GM18519 (cell line): ENCODE measurements at regions not wholly inside any gene's neighbourhood (a gene's known extent, or its start where the extent isn't known, plus 50 kb on each side); places are given as distances from the start of the nearest gene placed in this dataset.
A peak's percentile ranks its signal among the peaks of the same experiment; 100 is the strongest.
"Not testable (repeated sequence)": the region's sequence is repeated elsewhere in the genome, so short reads cannot be mapped to it uniquely, and the experiment has no call there.

Source experiments
- ATAC-seq: cut with Tn5 transposase; IDR thresholded peaks from one replicate; pipeline ENCODE4 v1.9.1; 2021; ENCODE audit warnings: mild to moderate bottlenecking, moderate library complexity; ENCODE audit not compliant: unreplicated experiment, low FRiP score

DNA sequence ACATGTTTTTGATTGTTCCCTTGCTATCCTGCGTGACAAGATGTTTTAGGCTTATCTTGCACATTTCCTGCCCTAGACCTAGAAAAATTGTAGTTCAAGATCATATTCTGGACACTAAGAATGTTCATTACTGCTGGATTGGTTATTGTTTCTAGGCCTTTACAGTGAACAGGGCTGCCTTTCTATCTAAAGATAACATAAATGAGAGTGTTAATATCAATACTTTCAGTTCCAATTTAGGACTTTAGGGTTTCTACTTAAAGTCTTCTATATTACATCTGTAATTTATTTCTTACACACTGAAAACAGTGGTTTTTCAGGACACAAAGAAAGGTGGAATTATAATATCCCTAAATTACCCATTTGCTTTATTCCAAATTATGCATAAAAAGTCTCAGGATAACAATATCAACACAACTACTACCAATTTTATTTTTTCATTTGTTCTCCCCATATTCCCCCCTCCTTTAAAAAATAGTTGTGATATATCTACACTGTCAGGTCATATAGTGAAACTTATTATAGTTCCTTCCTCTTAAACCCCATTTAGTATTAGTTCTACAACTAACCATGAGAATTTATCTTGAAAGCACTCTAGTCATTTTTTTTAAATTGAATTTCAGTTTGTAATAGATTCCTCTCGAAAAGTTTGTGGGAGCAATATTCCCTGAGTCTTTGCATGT is 293.9 kb upstream of the RIOK2 start:
- ATAC-seq = peak; percentile 76

DNA sequence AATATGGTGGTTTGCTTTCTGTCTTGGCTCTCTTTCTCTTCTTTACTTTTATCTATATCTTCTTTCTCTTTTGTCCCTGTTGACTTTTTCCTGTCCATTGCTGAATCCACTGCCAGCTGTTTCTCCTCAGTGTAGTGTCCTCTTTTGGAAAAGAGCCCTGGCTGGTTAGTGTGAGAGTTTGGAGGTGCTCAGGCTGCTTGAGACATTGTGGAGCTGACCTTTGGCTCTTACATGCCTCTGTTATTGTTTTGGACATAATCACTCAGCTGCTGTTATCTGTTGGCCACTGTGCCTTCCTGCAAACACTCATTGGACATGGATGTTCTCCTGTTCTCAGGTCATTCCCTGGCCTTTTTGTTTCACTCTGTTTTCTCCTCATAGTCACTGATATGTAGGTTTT is 295.4 kb upstream of the RIOK2 start:
- ATAC-seq = no peak

DNA sequence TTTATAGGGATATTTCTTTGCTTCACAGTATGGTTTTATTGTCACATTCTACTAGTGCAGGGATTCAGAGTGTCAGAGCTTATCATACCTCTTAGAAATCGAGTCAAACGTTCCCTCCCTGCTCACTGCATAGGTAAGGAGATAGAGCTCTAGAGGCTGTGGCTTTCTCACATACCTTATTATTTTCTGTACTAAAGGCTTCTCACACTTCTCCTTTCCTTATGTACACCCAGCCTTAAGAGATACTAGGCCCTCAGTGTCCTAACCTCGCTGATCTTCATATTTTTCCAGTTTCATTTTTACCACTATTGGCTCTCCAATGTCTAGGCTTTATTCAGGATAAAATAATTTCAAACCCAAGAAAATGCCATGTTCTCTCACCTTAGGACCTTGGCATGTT is 297.3 kb upstream of the RIOK2 start:
- ATAC-seq = peak; percentile 31

DNA sequence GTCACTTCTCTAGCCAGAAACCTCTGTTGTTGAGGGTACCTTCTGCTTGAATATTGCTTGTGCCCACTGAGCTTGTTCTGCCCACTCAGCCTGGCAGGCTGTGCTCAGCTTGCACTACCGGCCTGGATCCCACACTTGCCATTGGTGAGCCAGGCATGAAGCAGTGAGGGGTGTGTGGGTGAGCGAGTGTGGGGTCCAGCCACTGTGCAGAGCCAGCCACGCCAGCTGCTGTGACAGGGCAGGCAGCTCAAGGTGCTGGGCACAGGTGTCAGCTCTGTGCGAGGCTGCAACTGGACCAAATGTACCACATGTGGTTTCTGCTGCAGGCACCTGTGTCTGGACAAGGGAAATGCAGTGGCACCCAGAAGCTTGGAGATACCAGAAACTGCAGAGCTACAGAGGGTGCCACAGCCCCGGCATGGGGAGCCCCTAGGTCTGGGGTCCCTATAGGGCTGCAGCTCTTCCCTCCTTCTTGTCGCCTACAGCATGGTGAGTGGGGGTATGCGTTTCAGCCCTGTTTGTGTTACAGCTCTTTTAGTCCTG is 305.1 kb upstream of the RIOK2 start:
- ATAC-seq = no peak

DNA sequence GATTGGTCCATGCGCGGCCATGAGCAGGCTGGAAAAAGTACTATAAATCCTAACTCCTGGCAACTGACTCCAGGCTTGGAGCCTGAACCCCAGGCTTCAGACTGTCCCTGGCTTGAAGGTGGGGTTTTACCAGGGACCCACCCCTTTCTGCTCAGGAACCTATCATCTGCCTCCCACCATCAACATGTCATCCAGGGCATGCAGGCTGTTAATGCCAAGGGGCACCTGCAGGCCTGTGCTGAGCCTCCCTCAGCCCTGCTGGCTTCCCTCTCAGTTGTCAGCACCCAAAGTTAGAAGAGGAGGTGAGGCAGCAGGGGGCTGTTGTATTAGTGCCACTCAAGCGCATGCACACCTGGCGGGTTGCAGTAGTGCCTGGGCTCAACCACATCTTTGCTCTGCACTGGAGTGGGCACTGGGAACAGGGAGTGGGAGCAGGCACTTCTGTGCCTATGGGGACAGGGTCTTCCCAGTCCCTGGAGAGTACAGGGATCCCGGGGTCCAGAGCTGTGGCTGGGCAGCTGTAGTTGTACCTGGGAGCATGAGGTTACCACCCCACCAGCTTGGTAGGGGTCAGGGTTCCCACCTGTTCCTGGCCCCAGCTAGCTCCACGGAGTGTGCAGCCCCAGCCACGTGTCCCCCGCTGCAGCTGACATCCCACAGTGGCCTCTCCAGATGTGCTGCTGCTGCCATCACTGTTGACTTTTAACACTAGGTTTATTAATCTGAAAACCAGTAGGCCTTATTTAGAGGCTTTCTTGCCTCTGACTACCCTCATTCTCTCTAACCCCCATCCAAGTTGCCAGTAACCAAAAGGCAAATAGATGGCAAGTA is 306.2 kb upstream of the RIOK2 start:
- no peak for ATAC-seq

DNA sequence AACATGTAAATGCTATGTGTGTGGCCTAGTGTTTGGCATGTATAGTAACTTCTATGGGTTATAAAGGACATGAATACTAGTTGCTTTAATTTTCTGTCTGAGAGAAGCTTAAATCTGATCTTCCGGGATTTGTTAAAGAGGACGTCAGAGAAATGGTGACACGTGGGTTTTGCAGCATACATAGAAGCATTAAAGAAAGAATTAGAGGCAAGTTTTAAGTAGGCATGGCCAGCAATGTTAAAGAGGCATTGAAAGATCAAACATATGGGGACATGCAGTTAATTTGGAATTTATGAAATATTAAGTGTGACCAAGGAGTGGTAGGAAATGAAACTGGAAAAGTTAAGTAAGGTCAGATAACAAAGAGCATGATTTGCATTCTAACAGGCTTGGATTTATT is 311.4 kb upstream of the RIOK2 start:
- no peak for ATAC-seq

DNA sequence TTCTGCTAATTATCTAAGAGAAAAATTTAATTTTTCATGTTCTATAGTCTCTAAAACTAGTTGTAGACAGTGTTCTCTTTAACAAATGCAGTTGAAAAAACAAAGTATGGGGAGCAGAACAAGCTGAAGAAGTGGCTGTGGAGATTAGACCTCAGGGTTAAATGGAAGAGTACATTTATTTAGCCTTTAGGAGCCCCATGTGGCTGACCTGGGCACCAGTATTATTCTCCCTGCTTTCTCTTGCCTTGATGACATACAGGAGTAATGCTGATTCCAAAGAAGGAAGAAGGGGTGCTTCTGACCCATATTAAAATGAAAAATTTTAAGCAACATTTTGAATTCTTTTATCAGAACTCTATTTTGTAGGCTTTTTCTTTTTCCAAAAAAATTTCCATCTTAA is 312.3 kb upstream of the RIOK2 start:
- no peak for ATAC-seq

DNA sequence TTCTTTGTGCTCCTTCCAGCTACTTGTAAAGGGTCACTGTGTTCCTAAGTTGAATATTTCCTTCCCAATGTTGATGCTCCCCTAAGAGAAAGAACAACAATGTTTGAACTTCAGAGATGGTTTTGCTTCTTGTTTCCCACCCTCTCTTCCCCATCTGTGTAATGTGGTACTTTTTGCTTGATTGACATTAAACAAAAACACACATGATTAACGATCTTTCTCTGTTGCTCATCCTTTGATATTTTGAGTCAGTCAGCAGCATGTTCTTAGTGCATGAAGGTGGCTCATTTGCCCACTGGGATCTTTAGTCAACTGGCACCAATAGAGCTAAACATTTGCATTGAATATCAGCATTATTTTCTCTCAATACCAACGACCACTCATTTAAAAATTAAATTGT is 313.0 kb upstream of the RIOK2 start:
- no peak for ATAC-seq

DNA sequence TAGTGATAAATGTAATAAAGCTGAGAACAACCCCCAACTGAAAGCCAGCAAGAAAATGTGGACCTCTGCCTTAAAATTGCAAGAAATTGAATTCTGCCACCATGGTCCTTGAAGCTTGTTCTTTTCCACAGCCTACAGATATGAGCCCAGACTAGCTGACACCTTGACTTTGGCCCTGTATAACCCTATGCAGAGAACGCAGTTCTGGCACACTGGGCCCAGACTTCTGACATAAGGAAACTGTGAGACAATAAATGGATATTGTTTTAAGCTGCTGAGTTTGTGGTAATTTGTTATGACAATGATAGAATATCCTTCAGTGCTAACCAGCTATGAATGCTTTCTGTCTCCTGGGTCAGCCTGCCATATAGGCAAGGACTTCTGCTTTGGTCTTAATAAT is 315.6 kb upstream of the RIOK2 start:
- ATAC-seq = no peak

DNA sequence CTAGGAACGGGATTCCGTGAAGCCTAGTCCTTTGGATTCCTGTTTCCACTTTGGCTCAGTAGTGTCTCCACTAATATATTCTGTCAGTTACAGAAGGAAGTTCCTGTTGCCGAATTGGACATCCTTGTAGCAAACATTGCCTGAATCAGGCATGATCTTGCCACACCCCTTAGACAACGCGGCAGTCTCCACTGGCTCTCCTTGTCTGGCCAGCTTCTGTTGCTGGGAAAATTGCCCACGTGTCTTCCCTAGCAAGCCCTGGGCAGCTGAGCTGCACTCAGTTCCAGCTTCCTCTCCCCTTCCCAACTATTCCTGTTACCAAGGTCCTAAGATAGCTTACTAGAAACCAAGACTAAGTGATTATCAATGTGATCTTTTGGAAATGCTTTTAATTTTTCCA is 316.6 kb upstream of the RIOK2 start:
- ATAC-seq = no peak

DNA sequence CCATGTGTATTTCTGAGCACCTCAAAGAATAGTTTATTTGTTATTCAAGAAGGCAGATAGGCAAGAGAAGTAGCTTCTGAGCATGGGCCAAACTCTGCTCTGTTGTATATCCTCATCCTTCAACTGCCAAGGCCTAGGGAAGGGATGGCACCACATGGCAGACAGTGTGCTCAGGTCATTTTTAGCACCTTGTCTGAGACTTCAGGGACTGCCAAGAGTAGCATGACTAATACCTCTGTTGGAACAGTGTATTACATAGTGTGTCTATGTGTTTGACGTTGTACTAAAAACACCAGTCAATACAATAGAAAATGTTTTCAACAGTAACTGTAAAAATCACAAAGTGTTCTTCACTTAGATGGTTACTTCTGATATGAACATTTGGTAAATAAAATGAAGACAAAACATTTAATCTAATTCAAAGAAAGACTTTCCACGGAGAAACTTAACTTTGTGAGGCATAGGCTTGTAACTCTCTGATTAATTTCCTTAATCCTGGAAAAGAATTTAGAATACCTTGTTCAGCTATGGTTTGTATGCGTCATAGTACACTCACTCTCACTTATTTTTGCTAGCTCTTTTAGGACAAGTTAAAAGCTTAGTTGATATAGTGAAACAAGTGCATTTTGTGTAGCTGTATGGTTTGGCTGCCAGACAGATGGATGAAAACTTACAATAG is 318.4 kb upstream of the RIOK2 start:
- ATAC-seq = no peak

DNA sequence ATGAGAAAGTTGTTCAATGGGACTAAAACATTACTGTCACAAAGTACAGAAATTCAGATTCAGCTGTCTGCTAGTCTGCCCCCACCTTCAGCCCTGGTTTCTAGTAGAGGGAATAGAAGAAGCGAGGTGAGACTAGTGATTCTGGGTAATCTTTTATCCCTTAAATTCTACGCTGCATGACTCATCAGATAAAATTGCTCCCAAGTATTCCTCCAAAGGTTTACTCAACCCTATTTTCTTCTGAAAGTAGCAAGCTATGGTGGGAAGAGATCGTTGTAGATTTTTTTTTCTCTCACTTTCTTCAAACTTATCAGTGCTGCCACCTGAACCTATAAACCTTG is 318.9 kb upstream of the RIOK2 start:
- ATAC-seq = no peak

DNA sequence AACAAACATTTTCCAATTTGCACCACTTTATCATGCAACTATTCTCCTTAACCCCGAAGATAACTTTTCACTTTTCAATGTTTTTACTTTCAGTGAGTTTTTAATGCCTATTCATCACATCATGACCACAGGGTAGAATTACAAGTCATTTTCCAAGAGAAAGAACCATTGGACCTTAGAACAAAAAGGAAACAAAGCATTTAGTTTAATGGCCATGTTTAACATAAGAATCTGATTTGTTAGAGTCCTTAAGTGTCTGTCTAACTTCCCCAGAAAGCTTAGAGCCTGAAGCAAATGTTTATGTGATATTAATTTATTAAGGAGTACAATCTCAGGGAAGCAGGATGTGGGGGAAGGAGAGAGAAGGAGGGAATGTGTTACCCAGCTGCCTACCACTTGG is 325.8 kb upstream of the RIOK2 start:
- ATAC-seq = no peak

DNA sequence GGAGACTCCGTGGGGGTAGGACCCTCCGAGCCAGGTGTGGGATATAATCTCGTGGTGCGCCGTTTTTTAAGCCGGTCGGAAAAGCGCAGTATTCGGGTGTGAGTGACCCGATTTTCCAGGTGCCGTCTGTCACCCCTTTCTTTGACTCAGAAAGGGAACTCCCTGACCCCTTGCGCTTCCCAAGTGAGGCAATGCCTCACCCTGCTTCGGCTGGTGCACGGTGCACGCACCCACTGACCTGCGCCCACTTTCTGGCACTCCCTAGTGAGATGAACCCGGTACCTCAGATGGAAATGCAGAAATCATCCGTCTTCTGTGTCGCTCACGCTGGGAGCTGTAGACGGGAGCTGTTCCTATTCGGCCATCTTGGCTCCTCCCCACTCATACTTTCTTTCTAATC is 336.5 kb upstream of the RIOK2 start:
- not testable (repeated sequence) for ATAC-seq

DNA sequence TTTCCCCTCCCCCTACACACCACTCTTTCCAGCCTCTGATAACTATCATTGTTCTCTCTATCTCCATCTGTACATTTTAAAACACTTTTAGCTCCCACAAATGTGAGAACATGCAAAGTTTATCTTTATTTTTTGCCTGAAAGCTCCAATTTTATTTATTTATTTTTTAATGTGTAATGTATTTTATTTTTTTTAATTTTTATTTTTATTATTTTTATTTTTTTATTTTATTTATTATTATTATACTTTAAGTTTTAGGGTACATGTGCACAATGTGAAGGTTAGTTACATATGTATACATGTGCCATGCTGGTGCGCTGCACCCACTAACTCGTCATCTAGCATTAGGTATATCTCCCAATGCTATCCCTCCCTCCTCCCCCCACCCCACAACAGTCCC is 340.3 kb upstream of the RIOK2 start:
- ATAC-seq = not testable (repeated sequence)

DNA sequence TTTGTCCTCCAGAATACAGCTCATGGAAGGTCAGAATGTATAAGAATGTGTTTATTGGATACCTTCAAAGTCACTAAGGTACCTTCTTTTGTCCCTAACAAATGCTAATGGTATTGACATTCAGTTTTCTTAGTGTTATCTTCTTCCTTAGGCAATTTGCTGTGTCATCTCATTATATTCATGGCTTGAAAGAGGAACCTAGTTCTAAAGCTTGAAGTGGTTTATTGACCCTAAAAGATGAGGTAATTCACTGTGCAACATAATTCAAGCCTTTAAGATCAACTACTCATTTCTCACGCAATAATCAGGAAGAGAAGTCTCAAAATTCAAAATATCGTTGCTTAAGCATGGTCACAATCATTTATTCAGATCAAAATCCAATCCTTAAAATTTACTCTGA is 342.7 kb upstream of the RIOK2 start:
- ATAC-seq = no peak

DNA sequence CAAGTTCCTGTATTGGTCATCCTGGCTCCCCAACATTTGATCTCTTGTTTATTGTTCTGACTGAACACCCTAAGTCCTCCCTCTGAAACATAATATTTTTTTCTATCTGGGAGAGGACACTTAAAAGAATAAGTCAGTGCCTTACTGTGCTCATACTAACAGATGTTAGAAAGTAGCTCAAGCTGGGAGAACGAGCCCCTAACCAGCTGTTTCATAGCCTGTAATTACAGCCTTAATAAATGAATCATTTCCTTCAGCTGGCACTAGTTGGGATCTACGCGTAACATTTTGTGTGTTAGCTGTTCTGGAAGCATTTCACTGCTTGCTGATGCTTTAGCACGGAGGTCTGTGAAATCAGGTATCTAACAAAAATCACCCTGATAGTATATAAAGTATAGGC is 345.9 kb upstream of the RIOK2 start:
- ATAC-seq = no peak

DNA sequence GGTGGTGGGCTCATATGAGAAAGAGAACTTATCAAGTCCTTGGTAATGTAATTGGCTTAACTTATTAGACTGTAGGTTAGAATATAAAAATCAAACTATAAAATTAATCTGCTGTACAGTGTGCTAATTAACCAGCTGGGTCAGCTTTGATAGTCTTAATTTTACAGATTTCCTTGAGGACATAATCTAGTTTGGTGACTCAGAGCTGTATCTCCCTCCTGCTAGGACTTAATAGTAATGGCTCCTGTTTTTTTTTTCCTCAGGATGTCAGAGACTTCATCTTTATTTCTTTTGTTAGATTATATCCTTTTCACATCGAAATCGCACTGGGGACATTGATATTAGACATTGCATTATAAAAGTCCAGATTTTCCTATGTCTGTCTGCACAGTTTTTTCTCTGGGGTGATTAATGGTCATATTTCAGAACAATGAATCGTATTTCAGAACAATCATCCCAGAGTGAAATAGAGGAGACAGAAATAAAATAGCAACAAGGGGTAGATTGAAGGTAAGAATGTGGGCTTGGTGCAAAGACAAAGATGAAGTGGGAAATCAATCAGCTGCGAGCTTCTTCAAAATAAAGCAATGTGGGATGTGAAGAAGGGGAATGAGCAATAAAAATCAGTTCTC is 346.4 kb upstream of the RIOK2 start:
- no peak for ATAC-seq

DNA sequence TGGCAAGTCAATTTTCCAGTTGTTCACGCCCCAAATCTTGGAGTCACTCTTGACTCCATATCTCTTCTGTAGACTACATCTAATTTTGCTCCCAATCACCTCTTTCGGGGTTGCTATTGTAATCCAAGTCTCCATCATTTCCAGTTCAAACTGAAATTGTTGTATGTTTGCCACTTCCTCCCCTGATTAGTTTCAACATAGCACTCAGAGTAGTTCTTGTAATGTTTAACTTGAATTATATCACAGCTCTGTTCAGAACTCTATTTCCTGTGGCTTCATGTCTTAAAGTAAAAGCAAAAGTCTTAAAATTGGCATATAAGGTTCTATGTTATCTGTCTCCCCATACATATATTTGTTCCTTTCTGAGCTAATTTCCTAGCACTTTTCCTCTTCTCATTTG is 348.5 kb upstream of the RIOK2 start:
- ATAC-seq = no peak

DNA sequence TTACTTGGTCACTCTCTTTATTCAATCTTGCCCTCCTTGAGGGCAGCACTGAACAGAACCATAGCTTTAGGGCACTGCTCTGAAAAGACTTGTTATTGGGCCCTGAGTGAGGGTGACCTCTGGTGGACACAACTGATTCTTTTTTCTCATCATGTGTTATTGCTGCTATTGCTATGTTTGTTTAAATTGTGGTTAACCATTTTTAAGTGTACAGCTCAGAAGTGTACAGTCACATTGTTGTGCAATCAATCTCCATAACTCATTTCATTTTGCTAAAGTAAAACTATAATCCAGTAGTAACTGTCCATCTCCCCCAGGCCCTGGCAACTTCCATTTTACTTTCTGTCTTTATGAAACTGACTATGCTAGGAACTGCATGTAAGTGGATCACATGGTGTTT is 351.1 kb upstream of the RIOK2 start:
- peak; percentile 77 for ATAC-seq

DNA sequence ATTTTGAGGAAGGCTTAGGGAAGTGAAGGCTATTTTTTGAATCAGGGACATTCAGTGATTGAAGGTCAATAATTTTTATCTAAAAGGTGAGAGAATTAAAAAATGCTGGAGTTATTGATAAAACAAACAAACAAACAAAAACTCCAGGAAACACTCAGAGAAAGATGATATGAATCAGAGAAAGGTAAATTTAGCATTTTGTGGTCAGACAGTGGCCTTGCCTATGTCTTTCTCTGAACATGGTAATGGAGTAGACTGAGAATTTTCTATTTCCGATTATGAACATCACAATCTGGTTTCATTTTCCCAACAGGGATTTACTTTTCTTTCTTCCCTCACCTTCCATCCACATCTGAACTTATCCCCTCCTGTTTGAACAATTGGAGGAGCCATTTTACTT is 353.6 kb upstream of the RIOK2 start:
- no peak for ATAC-seq
